Immature natural killer cell (primary cell): ENCODE measurements at regions not wholly inside any gene's neighbourhood (a gene's known extent, or its start where the extent isn't known, plus 50 kb on each side); places are given as distances from the start of the nearest gene placed in this dataset.
"Not testable (repeated sequence)": the region's sequence is repeated elsewhere in the genome, so short reads cannot be mapped to it uniquely, and the experiment has no call there.

Source experiments
- DNase-seq, 3 donors: peaks; one replicate each; pipeline ENCODE4 v3.0.0; 2022; ENCODE audit warnings: mixed read lengths in 1 of 3
- H3K27ac Mint-ChIP-seq, 6 donors: one replicate each; pipeline ENCODE4 v1.8.0; 2020; ENCODE audit warnings: mixed read lengths in 6 of 6, mild to moderate bottlenecking in 5 of 6, inconsistent platforms in 4 of 6, moderate library complexity in 3 of 6
- H3K27me3 Mint-ChIP-seq, 3 donors: one replicate each; pipeline ENCODE4 v1.8.0; 2020 to 2021; ENCODE audit warnings: low read depth in 3 of 3, mild to moderate bottlenecking in 3 of 3, mixed read lengths in 3 of 3, moderate library complexity in 3 of 3, inconsistent platforms in 1 of 3
- H3K36me3 Mint-ChIP-seq, 3 donors: one replicate each; pipeline ENCODE4 v1.8.0; 2020; ENCODE audit warnings: mixed read lengths in 3 of 3, inconsistent platforms in 2 of 3, mild to moderate bottlenecking in 2 of 3
- H3K4me1 Mint-ChIP-seq, 2 donors: one replicate each; pipeline ENCODE4 v1.8.0; 2020; ENCODE audit warnings: inconsistent platforms in 2 of 2, mild to moderate bottlenecking in 2 of 2, mixed read lengths in 2 of 2, moderate library complexity in 1 of 2
- H3K4me3 Mint-ChIP-seq, 5 donors: one replicate each; pipeline ENCODE4 v1.8.0; 2020; ENCODE audit warnings: mild to moderate bottlenecking in 5 of 5, mixed read lengths in 5 of 5, inconsistent platforms in 3 of 5, moderate library complexity in 3 of 5
- H3K9me3 Mint-ChIP-seq, 6 donors: one replicate each; pipeline ENCODE4 v1.8.0; 2020; ENCODE audit warnings: mild to moderate bottlenecking in 6 of 6, mixed read lengths in 6 of 6, inconsistent platforms in 4 of 6, moderate library complexity in 3 of 6

- H3K9me3 Mint-ChIP-seq, result no peaks in the 10 kb centered on the region
- H3K4me1 Mint-ChIP-seq, result no peaks in the 10 kb centered on the region
- H3K27ac Mint-ChIP-seq, result no peak overlapping the region
- peaks cover 0 to 5% (median 2%) of the 10 kb centered on the region in 3 donors for H3K27me3 Mint-ChIP-seq
- no peak for DNase-seq
- H3K4me3 Mint-ChIP-seq, result no peak overlapping the region
- no peaks in the 10 kb centered on the region for H3K36me3 Mint-ChIP-seq
Measured at GRCh38 chr4:42306221-42307109, 90.8 kb upstream of the SHISA3 start.

DNA sequence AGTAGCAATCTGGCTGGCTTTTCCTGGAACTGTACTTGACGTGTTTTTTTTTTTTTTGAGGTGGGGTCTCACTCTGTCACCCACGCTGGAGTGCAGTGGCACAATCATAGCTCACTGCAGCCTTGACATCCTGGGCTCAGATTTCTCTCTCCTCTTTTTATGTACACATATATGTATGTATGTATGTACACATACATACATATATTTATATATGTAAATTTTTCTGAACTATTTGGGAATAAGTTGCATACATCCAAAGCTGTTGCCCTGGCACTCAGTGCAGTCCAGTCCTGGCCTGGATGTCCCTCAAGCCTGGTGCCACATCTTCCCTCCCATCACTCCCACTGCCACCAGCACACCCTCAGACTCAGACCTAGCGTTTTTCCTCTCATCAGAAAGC is 89.0 kb upstream of the SHISA3 start:
- Mint-ChIP-seq H3K4me1 (no peaks in the 10 kb centered on the region), H3K27ac (no peak overlapping the region), H3K4me3 (no peak overlapping the region), H3K9me3 (no peaks in the 10 kb centered on the region), H3K27me3 (peaks cover 0 to 9% (median 2%) of the 10 kb centered on the region in 3 donors), H3K36me3 (no peaks in the 10 kb centered on the region)
- DNase-seq, result no peak

- Mint-ChIP-seq H3K27ac (no peak overlapping the region), H3K4me3 (no peak overlapping the region), H3K36me3 (no peaks in the 10 kb centered on the region), H3K4me1 (no peaks in the 10 kb centered on the region), H3K27me3 (peaks cover 0 to 4% (median 3%) of the 10 kb centered on the region in 3 donors), H3K9me3 (peaks cover 0 to 1% (median 0%) of the 10 kb centered on the region in 6 donors)
- DNase-seq, result no peak
Measured at GRCh38 chr4:42309361-42310260, 87.7 kb upstream of the SHISA3 start.

- no peaks in the 10 kb centered on the region for H3K36me3 Mint-ChIP-seq
Measured at GRCh38 chr4:42310358-42310757, 86.9 kb upstream of the SHISA3 start.

DNA sequence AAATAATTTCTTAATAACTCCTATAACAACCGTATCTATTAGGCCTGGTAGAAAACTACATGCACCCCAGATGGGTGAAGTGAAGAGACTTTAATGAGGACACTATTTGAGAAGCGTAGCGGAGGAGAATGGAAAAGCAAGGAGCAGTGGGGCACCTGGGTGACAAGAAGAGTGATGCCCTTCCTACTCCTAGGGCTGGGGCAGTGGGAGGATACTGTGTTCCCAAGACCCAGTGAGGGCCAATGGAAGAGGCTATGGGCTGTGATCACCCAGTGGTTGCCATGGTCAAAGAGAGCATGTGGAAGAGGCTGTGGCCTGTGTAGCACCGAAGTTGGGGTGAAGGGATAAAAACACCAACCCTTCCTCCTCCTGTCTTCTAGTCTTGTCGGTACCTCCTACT is 86.5 kb upstream of the SHISA3 start:
- Mint-ChIP-seq H3K9me3 (peaks cover 0 to 2% (median 0%) of the 10 kb centered on the region in 6 donors), H3K4me3 (no peak overlapping the region), H3K27ac (no peak overlapping the region), H3K27me3 (peaks cover 0 to 4% (median 4%) of the 10 kb centered on the region in 3 donors), H3K4me1 (no peaks in the 10 kb centered on the region), H3K36me3 (no peaks in the 10 kb centered on the region)
- no peak for DNase-seq

More at GRCh38 chr4:42310358-42310757, 86.9 kb upstream of the SHISA3 start:
- Mint-ChIP-seq H3K4me1 (no peaks in the 10 kb centered on the region), H3K4me3 (no peak overlapping the region), H3K27ac (no peak overlapping the region), H3K27me3 (peaks cover 0 to 4% (median 3%) of the 10 kb centered on the region in 3 donors), H3K9me3 (peaks cover 0 to 1% (median 0%) of the 10 kb centered on the region in 6 donors)
- no peak for DNase-seq

GRCh38 chr4:42311591-42311990 is 85.7 kb upstream of the SHISA3 start:
- no peak overlapping the region for H3K27ac Mint-ChIP-seq
- H3K36me3 Mint-ChIP-seq, result no peaks in the 10 kb centered on the region
- no peak for DNase-seq
- H3K27me3 Mint-ChIP-seq, result peaks cover 0 to 4% (median 4%) of the 10 kb centered on the region in 3 donors
- peaks cover 0 to 3% (median 0%) of the 10 kb centered on the region in 6 donors for H3K9me3 Mint-ChIP-seq
- no peak overlapping the region for H3K4me3 Mint-ChIP-seq
- no peaks in the 10 kb centered on the region for H3K4me1 Mint-ChIP-seq

- H3K9me3 Mint-ChIP-seq, H3K27ac Mint-ChIP-seq, H3K4me3 Mint-ChIP-seq, H3K4me1 Mint-ChIP-seq, H3K27me3 Mint-ChIP-seq, H3K36me3 Mint-ChIP-seq, DNase-seq: not testable (repeated sequence)
Measured at GRCh38 chr4:42313420-42313819, 83.9 kb upstream of the SHISA3 start.

GRCh38 chr4:42313872-42314271 is 83.4 kb upstream of the SHISA3 start:
- Mint-ChIP-seq H3K27me3 (peaks cover 4 to 9% (median 9%) of the 10 kb centered on the region in 3 donors), H3K9me3 (peaks cover 0 to 8% (median 0%) of the 10 kb centered on the region in 6 donors), H3K4me3 (no peak overlapping the region), H3K36me3 (no peaks in the 10 kb centered on the region), H3K4me1 (no peaks in the 10 kb centered on the region), H3K27ac (no peak overlapping the region)
- no peak for DNase-seq

DNA sequence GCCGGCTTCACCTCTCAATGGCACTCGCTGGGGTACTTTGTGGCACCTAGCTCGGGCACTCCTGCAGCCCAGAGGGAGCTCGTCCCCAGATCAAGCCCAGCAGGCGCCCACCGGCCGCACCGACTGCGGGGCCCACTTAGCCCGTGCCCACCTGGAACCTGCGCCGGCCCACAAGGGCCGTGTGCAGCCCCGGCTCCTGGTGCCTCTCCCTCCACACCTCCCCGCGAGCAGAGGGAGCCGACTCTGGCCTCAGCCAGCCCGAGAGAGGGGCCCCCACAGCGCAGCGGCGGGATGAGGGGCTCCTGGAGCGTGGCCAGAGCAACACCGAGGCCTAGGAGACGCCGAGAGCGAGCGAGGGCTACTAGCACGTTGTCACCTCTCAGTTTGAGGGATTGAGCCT is 82.1 kb upstream of the SHISA3 start:
- no peak for DNase-seq
- no peaks in the 10 kb centered on the region for H3K4me1 Mint-ChIP-seq
- H3K27me3 Mint-ChIP-seq, result peaks cover 4 to 12% (median 9%) of the 10 kb centered on the region in 3 donors
- H3K36me3 Mint-ChIP-seq, result no peaks in the 10 kb centered on the region
- no peak overlapping the region for H3K4me3 Mint-ChIP-seq
- H3K27ac Mint-ChIP-seq, result no peak overlapping the region
- peaks cover 0 to 8% (median 0%) of the 10 kb centered on the region in 6 donors for H3K9me3 Mint-ChIP-seq

GRCh38 chr4:42320822-42321388 is 76.4 kb upstream of the SHISA3 start:
- peaks cover 0 to 4% (median 0%) of the 10 kb centered on the region in 6 donors for H3K9me3 Mint-ChIP-seq
- no peaks in the 10 kb centered on the region for H3K4me1 Mint-ChIP-seq
- H3K4me3 Mint-ChIP-seq, result no peak overlapping the region
- peaks cover 6 to 15% (median 7%) of the 10 kb centered on the region in 3 donors for H3K27me3 Mint-ChIP-seq
- no peak overlapping the region for H3K27ac Mint-ChIP-seq
- H3K36me3 Mint-ChIP-seq, result no peaks in the 10 kb centered on the region
- no peak for DNase-seq

DNA sequence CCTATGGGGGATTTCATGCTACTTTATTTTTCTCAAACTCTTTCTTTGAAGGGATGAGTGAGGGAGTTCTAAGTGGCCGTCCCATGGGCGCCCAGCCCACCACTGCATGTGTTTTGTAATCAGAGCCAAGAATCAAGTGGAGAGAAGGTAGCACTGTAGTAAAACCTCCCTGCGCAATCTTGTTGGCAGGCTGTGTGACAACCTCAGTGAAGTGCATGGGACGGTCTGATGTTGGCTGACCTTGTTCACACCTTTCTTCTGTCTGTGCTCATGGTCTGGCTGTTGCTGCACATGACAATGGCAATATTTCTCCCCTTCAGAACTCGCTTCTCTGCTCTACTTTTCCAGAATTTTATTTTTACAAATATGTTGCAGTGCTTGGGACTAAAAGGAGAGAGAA is 71.2 kb upstream of the SHISA3 start:
- Mint-ChIP-seq H3K27ac (no peak overlapping the region), H3K9me3 (no peaks in the 10 kb centered on the region), H3K4me3 (no peak overlapping the region), H3K36me3 (no peaks in the 10 kb centered on the region), H3K27me3 (peaks cover 0 to 13% (median 3%) of the 10 kb centered on the region in 3 donors), H3K4me1 (no peaks in the 10 kb centered on the region)
- DNase-seq, result no peak

DNA sequence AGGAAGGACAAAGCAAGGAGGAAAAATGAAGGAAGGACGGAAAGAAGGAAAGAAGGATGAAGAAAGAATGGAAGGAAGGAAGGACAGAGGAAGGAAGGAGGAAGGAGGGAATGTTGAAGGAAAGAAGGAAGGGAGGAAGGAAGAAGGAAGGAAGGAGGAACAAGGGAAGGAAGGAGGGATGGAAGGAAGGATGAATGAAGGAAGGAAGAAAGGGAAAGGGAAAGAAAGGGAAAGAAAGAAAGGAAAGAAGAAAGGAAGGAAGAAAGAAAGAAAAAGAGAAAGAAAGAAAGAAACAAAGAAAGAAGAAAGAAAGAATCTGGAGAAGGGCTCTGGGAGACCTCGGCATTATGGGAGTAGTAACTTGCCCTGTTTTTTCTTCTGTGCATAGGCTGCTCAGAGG is 70.8 kb upstream of the SHISA3 start:
- DNase-seq, result no peak
- Mint-ChIP-seq H3K9me3 (no peaks in the 10 kb centered on the region), H3K4me3 (no peak overlapping the region), H3K4me1 (no peaks in the 10 kb centered on the region), H3K27me3 (peaks cover 0 to 13% (median 3%) of the 10 kb centered on the region in 3 donors), H3K27ac (no peak overlapping the region), H3K36me3 (no peaks in the 10 kb centered on the region)

- H3K9me3 Mint-ChIP-seq, result no peaks in the 10 kb centered on the region
Measured at GRCh38 chr4:42327323-42327722, 70.0 kb upstream of the SHISA3 start.

More at GRCh38 chr4:42327323-42327722, 70.0 kb upstream of the SHISA3 start:
- Mint-ChIP-seq H3K27ac (no peak overlapping the region), H3K36me3 (no peaks in the 10 kb centered on the region), H3K4me3 (no peak overlapping the region), H3K27me3 (peaks cover 0 to 13% (median 3%) of the 10 kb centered on the region in 3 donors), H3K4me1 (no peaks in the 10 kb centered on the region)
- DNase-seq, result no peak
